HUES64 (cell line): ENCODE measurements at regions not wholly inside any gene's neighbourhood (a gene's known extent, or its start where the extent isn't known, plus 50 kb on each side); places are given as distances from the start of the nearest gene placed in this dataset.

ENCODE experiments used
- H3K27ac ChIP-seq: 2 replicates; pipeline ENCODE4 v1.7.0; 2013; ENCODE audit warnings: low read depth, low read length, inconsistent platforms
- H3K27me3 ChIP-seq: 2 replicates; pipeline ENCODE4 v1.6.1; 2013; ENCODE audit warnings: mild to moderate bottlenecking, low read length; ENCODE audit not compliant: insufficient read depth
- H3K36me3 ChIP-seq: 2 replicates; pipeline ENCODE4 v1.6.1; 2013; ENCODE audit warnings: mild to moderate bottlenecking, low read length; ENCODE audit not compliant: insufficient read depth
- H3K4me1 ChIP-seq: 2 replicates; pipeline ENCODE4 v1.6.1; 2013; ENCODE audit warnings: mild to moderate bottlenecking, low read length, moderate library complexity; ENCODE audit not compliant: insufficient read depth
- H3K4me3 ChIP-seq: 2 replicates; pipeline ENCODE4 v1.5.1; 2013; ENCODE audit warnings: mild to moderate bottlenecking, low read length, moderate library complexity
- H3K9ac ChIP-seq: 2 replicates; pipeline ENCODE4 v1.6.1; 2013; ENCODE audit warnings: mild to moderate bottlenecking, low read depth, low read length
- H3K9me3 ChIP-seq: 2 replicates; pipeline ENCODE4 v1.6.1; 2013; ENCODE audit warnings: low read depth, low read length; ENCODE audit not compliant: insufficient read depth
- WGBS: fragments of 150-250, 120-280 bp; methylation state at CpG from one replicate; pipeline ENCODE4 v1.1.7; 2013; ENCODE audit warnings: missing lambda C conversion rate; 5-methylcytosine and 5-hydroxymethylcytosine counted together

DNA sequence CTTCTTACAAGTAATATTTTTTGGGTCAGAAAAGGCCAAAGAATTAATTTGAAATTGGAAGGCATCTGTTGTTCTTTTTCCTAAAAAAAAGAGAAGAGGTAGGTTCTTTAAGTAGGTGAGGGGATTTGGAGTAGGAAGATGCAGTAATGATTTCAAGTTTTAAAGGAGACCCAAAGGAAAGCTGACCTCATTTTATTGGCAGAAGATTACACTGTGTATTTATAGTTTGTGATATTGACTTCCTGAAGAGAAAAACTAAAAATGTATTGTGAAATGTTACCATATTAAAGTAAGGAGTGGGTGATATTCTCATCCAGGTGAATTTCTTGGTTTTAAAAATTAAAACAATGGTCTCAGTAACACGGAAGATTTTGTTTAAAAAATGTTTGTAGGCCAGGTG, 56.6 kb upstream of the CELF2 start:
- no peaks in the 10 kb centered on the region for H3K4me1 ChIP-seq
- H3K9ac ChIP-seq: no peak overlapping the region
- H3K9me3 ChIP-seq: no peaks in the 10 kb centered on the region
- no peak overlapping the region for H3K27ac ChIP-seq
- H3K36me3 ChIP-seq: no peaks in the 10 kb centered on the region
- WGBS: 97% methylated on average over 1 of the region's 1 CpG
- no peaks in the 10 kb centered on the region for H3K27me3 ChIP-seq
- H3K4me3 ChIP-seq: no peak overlapping the region

- WGBS: 87% methylated on average over 9 of the region's 10 CpGs
- no peak overlapping the region for H3K4me3 ChIP-seq
- H3K36me3 ChIP-seq: no peaks in the 10 kb centered on the region
- no peak overlapping the region for H3K27ac ChIP-seq
- no peaks in the 10 kb centered on the region for H3K9me3 ChIP-seq
- no peak overlapping the region for H3K9ac ChIP-seq
- no peaks in the 10 kb centered on the region for H3K4me1 ChIP-seq
- no peaks in the 10 kb centered on the region for H3K27me3 ChIP-seq
Measured at GRCh38 chr10:10967029-10967428, 50.6 kb upstream of the CELF2 start.

DNA sequence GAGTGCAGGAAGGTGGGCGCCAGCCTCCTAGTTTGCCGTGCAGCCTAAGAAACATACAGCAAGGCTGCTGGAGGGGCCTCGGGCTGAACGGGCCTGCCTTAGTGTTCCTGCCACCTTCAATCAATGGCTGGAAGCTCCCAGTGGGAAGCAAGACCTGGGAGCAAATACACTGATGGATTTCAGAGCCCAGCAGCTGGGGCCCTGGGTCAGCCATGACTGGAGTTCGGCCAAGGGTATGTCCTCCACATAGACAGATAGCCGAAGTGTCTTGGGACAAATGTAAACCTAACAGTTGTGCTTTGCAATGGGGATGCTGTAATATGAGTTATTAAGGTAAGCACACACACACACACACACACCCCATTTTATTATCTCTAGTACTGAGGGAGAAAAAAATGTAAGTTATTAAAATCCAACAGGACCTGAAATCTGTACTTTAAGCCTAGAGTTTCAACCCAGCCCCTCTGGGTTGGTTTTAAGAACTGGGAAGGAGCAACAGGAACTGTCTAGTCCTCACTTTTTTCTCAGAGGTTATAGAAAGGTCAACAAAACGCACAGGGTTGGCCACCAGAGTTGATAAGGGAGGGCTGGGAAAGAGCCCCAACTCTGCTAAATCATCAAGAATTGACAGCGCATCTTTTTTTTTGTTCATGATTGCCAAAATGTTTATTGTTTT, 50.0 kb upstream of the CELF2 start:
- Histone ChIP-seq H3K9ac (no peak overlapping the region), H3K4me1 (no peaks in the 10 kb centered on the region), H3K27ac (no peak overlapping the region), H3K9me3 (no peaks in the 10 kb centered on the region), H3K4me3 (no peak overlapping the region), H3K27me3 (no peaks in the 10 kb centered on the region), H3K36me3 (no peaks in the 10 kb centered on the region)
- WGBS: 94% methylated on average over 8 of the region's 8 CpGs
